ENCODE measurements at regions not wholly inside any gene's neighbourhood (a gene's known extent, or its start where the extent isn't known, plus 50 kb on each side); places are given as distances from the start of the nearest gene placed in this dataset.

- H3K4me1 Mint-ChIP-seq (ENCODE audit: insufficient read depth, unreplicated experiment), result no peaks in the 10 kb centered on the region
- BruUV-seq (replicated peaks), result no TSS peak
- no peak for DNase-seq (ENCODE audit: unreplicated experiment)
- H3K4me3 Mint-ChIP-seq (ENCODE audit: unreplicated experiment), result no peak overlapping the region
- no peaks in the 10 kb centered on the region for H3K36me3 Mint-ChIP-seq (ENCODE audit: insufficient read depth, unreplicated experiment)
- no peaks in the 10 kb centered on the region for H3K9me3 Mint-ChIP-seq (ENCODE audit: unreplicated experiment)
- peaks cover 33% of the 10 kb centered on the region for H3K27me3 Mint-ChIP-seq (ENCODE audit: insufficient read depth, unreplicated experiment)
- intact Hi-C loops (cut with micrococcal nuclease), result no loop called here
- ChIA-PET CTCF (interaction anchor here (0.8 to 1.1 kb wide), 2 partner anchors 12 to 635 kb away, joined by 3 to 4 read pairs; no protein-coding TSS in a partner anchor), POLR2A (interaction anchor here (0.8 kb wide), 1 partner anchor 225 kb away, joined by 3 read pairs; no protein-coding TSS in a partner anchor)
- no peak overlapping the region for H3K27ac Mint-ChIP-seq (ENCODE audit: low read depth, unreplicated experiment)
- TF ChIP-seq, protein P1, sequence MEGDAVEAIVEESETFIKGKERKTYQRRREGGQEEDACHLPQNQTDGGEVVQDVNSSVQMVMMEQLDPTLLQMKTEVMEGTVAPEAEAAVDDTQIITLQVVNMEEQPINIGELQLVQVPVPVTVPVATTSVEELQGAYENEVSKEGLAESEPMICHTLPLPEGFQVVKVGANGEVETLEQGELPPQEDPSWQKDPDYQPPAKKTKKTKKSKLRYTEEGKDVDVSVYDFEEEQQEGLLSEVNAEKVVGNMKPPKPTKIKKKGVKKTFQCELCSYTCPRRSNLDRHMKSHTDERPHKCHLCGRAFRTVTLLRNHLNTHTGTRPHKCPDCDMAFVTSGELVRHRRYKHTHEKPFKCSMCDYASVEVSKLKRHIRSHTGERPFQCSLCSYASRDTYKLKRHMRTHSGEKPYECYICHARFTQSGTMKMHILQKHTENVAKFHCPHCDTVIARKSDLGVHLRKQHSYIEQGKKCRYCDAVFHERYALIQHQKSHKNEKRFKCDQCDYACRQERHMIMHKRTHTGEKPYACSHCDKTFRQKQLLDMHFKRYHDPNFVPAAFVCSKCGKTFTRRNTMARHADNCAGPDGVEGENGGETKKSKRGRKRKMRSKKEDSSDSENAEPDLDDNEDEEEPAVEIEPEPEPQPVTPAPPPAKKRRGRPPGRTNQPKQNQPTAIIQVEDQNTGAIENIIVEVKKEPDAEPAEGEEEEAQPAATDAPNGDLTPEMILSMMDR (IDR thresholded peaks at IDR 0.05; ENCODE audit: unreplicated experiment), result no peak
These were observed 74.1 kb upstream of the ARHGAP20 start for GRCh38 chr11:110786226-110786902.

DNA sequence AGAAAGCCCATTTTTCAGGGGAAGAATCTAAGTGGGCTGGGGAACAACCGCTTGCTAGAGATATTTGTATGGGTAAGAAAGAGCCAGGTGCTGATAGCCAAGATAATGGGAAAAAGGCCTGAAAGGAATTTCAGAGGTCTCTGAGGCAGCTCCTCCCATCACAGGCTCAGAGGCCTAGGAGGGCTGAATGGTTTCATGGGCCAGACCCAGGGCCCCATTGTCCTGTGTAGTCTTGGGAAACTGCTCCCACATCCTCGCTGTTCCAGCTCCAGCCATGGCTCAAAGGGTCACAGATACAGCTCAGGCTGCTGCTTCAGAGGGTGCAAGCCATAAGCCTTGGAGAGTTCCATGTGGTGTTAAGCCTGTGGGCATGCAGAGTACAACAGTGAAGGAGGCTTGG, 73.2 kb upstream of the ARHGAP20 start:
- H3K27me3 Mint-ChIP-seq (ENCODE audit: insufficient read depth, unreplicated experiment), result peaks cover 30% of the 10 kb centered on the region
- H3K27ac Mint-ChIP-seq (ENCODE audit: low read depth, unreplicated experiment), result no peak overlapping the region
- no peaks in the 10 kb centered on the region for H3K9me3 Mint-ChIP-seq (ENCODE audit: unreplicated experiment)
- no peak overlapping the region for H3K4me3 Mint-ChIP-seq (ENCODE audit: unreplicated experiment)
- no peaks in the 10 kb centered on the region for H3K4me1 Mint-ChIP-seq (ENCODE audit: insufficient read depth, unreplicated experiment)
- CTCF ChIA-PET, result interaction anchor here (1.1 kb wide), 1 partner anchor 11 kb away, joined by 3 read pairs; no protein-coding TSS in a partner anchor
- POLR2A ChIA-PET, result interaction anchor here (0.6 kb wide), 1 partner anchor 517 kb away, joined by 3 read pairs; no protein-coding TSS in a partner anchor
- no peaks in the 10 kb centered on the region for H3K36me3 Mint-ChIP-seq (ENCODE audit: insufficient read depth, unreplicated experiment)
- BruUV-seq (replicated peaks), result no TSS peak
- no peak for DNase-seq (ENCODE audit: unreplicated experiment)
- intact Hi-C loops (cut with micrococcal nuclease), result no loop called here
- TF ChIP-seq, protein P1 (IDR thresholded peaks at IDR 0.05; ENCODE audit: unreplicated experiment), result no peak

GRCh38 chr11:110782616-110783015, 70.4 kb upstream of the ARHGAP20 start:
- no peak overlapping the region for H3K27ac Mint-ChIP-seq (ENCODE audit: low read depth, unreplicated experiment)
- H3K4me1 Mint-ChIP-seq (ENCODE audit: insufficient read depth, unreplicated experiment), result no peaks in the 10 kb centered on the region
- BruUV-seq (replicated peaks), result no TSS peak
- H3K4me3 Mint-ChIP-seq (ENCODE audit: unreplicated experiment), result no peak overlapping the region
- no peaks in the 10 kb centered on the region for H3K36me3 Mint-ChIP-seq (ENCODE audit: insufficient read depth, unreplicated experiment)
- CTCF ChIA-PET, result no interaction called here
- TF ChIP-seq, protein P1 (IDR thresholded peaks at IDR 0.05; ENCODE audit: unreplicated experiment), result no peak
- no peak for DNase-seq (ENCODE audit: unreplicated experiment)
- POLR2A ChIA-PET, result interaction anchor here (0.7 to 1.4 kb wide), 2 partner anchors 13 to 19 kb away, joined by 3 to 4 read pairs; no protein-coding TSS in a partner anchor
- intact Hi-C loops (cut with micrococcal nuclease), result no loop called here
- peaks cover 3% of the 10 kb centered on the region for H3K27me3 Mint-ChIP-seq (ENCODE audit: insufficient read depth, unreplicated experiment)
- peaks cover 8% of the 10 kb centered on the region for H3K9me3 Mint-ChIP-seq (ENCODE audit: unreplicated experiment)

DNA sequence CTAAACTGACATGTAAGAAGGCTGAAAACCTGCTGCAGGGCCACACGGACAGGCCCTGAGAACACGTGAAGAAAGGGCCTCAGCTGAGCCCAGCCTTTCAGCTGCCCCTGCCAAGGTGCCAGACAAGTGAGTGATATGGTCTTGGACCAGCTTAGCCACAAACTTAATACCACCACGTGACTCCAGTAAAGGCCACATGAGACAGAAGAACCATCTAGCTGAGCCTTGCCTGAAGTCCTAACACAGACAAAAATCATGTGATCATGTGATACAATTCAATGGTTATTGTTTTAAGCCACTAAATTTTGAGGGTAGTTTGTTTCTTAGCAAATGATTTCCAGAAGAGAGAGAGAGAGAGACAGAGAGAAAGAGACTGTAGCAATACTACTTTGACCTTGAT, 66.9 kb upstream of the ARHGAP20 start:
- intact Hi-C loops (cut with micrococcal nuclease), result no loop called here
- ChIA-PET CTCF (no interaction called here), POLR2A (interaction anchor here (0.7 kb wide), 1 partner anchor 267 kb away, joined by 3 read pairs; no protein-coding TSS in a partner anchor)
- peaks cover 6% of the 10 kb centered on the region for H3K4me1 Mint-ChIP-seq (ENCODE audit: insufficient read depth, unreplicated experiment)
- BruUV-seq (replicated peaks), result no TSS peak
- H3K27ac Mint-ChIP-seq (ENCODE audit: low read depth, unreplicated experiment), result no peak overlapping the region
- TF ChIP-seq, protein P1 (IDR thresholded peaks at IDR 0.05; ENCODE audit: unreplicated experiment), result no peak
- H3K27me3 Mint-ChIP-seq (ENCODE audit: insufficient read depth, unreplicated experiment), result no peaks in the 10 kb centered on the region
- H3K9me3 Mint-ChIP-seq (ENCODE audit: unreplicated experiment), result peaks cover 8% of the 10 kb centered on the region
- H3K4me3 Mint-ChIP-seq (ENCODE audit: unreplicated experiment), result no peak overlapping the region
- no peak for DNase-seq (ENCODE audit: unreplicated experiment)
- H3K36me3 Mint-ChIP-seq (ENCODE audit: insufficient read depth, unreplicated experiment), result no peaks in the 10 kb centered on the region
